Keratinocyte (primary cell): ENCODE measurements at regions not wholly inside any gene's neighbourhood (a gene's known extent, or its start where the extent isn't known, plus 50 kb on each side); places are given as distances from the start of the nearest gene placed in this dataset.

Source experiments
- EZH2 ChIP-seq: IDR thresholded peaks from one replicate; pipeline ENCODE4 v1.6.1; 2012; ENCODE audit warnings: inconsistent platforms, mild to moderate bottlenecking, low read length, moderate library complexity
- TF ChIP-seq, protein P1 (sequence below), 3 experiments: IDR thresholded peaks in 1 of 3; conservative IDR thresholded peaks in 1 of 3; optimal IDR thresholded peaks in 1 of 3; 2 replicates in 2 of 3; 3 replicates in 1 of 3; pipeline versions ENCODE3 to v1.5.1; 2011; ENCODE audit warnings: low read length in 3 of 3, mild to moderate bottlenecking in 3 of 3, moderate library complexity in 2 of 3, control low read depth in 1 of 3, inconsistent platforms in 1 of 3; ENCODE audit not compliant: insufficient read depth in 2 of 3; ENCODE audit errors: extremely low read depth in 1 of 3

DNA sequence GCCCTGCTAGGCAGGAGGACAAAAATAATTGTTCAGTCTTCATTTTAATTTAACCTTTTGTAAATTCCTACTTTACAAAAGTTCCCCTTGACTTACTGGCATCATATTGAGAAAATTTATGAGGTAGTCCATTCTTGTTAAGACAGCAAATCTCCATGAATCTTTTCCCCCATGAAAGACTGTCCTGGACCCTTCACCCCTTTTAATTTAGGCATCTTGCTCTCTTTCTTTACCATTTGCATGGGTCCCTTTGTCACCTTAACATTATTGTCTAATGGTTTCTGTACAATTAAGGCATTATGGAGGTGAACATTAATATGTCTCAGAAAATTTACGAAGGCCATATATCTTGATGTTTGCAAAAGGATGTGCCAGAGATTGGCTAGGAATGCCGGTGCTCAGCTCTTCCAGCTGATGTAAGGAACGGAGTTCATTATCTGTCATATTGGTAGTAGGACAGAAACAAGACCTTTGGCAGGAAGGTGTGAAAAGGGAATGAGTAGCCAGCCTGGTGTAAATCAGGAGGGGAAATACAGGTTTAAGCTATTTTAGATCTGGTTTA lies 382.8 kb upstream of the TSHZ2 start:
- TF ChIP-seq, protein P1, sequence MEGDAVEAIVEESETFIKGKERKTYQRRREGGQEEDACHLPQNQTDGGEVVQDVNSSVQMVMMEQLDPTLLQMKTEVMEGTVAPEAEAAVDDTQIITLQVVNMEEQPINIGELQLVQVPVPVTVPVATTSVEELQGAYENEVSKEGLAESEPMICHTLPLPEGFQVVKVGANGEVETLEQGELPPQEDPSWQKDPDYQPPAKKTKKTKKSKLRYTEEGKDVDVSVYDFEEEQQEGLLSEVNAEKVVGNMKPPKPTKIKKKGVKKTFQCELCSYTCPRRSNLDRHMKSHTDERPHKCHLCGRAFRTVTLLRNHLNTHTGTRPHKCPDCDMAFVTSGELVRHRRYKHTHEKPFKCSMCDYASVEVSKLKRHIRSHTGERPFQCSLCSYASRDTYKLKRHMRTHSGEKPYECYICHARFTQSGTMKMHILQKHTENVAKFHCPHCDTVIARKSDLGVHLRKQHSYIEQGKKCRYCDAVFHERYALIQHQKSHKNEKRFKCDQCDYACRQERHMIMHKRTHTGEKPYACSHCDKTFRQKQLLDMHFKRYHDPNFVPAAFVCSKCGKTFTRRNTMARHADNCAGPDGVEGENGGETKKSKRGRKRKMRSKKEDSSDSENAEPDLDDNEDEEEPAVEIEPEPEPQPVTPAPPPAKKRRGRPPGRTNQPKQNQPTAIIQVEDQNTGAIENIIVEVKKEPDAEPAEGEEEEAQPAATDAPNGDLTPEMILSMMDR (optimal IDR thresholded peaks at IDR 0.05 in 1 of 3, IDR thresholded peaks at IDR 0.05 in 1 of 3, conservative IDR thresholded peaks at IDR 0.05 in 1 of 3; ENCODE audit: extremely low read depth in 1 of 3, insufficient read depth in 2 of 3, low read length in 3 of 3): no peak
- TF ChIP-seq EZH2: no peak
